Breast epithelium (tissue), 4 donors: ENCODE measurements at regions not wholly inside any gene's neighbourhood (a gene's known extent, or its start where the extent isn't known, plus 50 kb on each side); places are given as distances from the start of the nearest gene placed in this dataset.

ENCODE experiments used
- DNase-seq, 2 donors: peaks; one replicate each; pipeline ENCODE4 v3.0.0-alpha.2; 2019; ENCODE audit warnings: low spot score in 2 of 2
- H3K27ac ChIP-seq, 2 donors: fragments of 200-600 bp; sonication (generic) in 1 of 2; one replicate each; pipeline ENCODE4 v1.5.1; 2016 to 2019; ENCODE audit warnings: mild to moderate bottlenecking in 1 of 2
- H3K27me3 ChIP-seq, 2 donors: fragments of 200-600 bp; sonication (generic) in 1 of 2; one replicate each; pipeline versions ENCODE4 v1.5.1 to v1.6.0; 2017 to 2019; ENCODE audit warnings: control low read depth in 1 of 2, mild to moderate bottlenecking in 1 of 2
- H3K36me3 ChIP-seq: fragments of 200-600 bp; one replicate; pipeline ENCODE4 v1.5.1; 2019
- H3K4me1 ChIP-seq, 2 donors: fragments of 200-600 bp; sonication (generic); one replicate each; pipeline ENCODE4 v1.5.1; 2016 to 2019; ENCODE audit warnings: control low read depth in 1 of 2
- H3K4me3 ChIP-seq, 3 donors: fragments of 200-600 bp; sonication (generic); 1 replicate in 2 of 3; 2 replicates in 1 of 3; pipeline ENCODE4 v1.5.1; 2016 to 2019; ENCODE audit warnings: mild to moderate bottlenecking in 3 of 3, moderate library complexity in 2 of 3
- H3K9me3 ChIP-seq, 2 donors: fragments of 200-600 bp; sonication (generic) in 1 of 2; one replicate each; pipeline ENCODE4 v1.5.1; 2016 to 2019; ENCODE audit warnings: control low read depth in 1 of 2
- POLR2A ChIP-seq: fragments of 450-650 bp; IDR thresholded peaks from one replicate; pipeline ENCODE4 v1.6.1; 2016; ENCODE audit warnings: antibody characterized with exemption, mild to moderate bottlenecking, moderate library complexity
- POLR2AphosphoS5 ChIP-seq, 3 donors: sonication (generic); formaldehyde crosslinking; IDR thresholded peaks; one replicate each; pipeline ENCODE4 v1.6.1; 2017; ENCODE audit warnings: antibody characterized with exemption in 3 of 3
- intact Hi-C: fragments of 100-400 bp; cut with DNase I; formaldehyde crosslinking; loops from one replicate; pipeline ENCODE4 v1.15.1; 2023; ENCODE audit warnings: low total_unique reads
- TF ChIP-seq, protein P1 (sequence below), 3 donors: fragments of 450-650 bp; IDR thresholded peaks; one replicate each; pipeline ENCODE4 v1.5.1; 2016 to 2017; ENCODE audit warnings: antibody characterized with exemption in 3 of 3, mild to moderate bottlenecking in 3 of 3, moderate library complexity in 3 of 3

DNA sequence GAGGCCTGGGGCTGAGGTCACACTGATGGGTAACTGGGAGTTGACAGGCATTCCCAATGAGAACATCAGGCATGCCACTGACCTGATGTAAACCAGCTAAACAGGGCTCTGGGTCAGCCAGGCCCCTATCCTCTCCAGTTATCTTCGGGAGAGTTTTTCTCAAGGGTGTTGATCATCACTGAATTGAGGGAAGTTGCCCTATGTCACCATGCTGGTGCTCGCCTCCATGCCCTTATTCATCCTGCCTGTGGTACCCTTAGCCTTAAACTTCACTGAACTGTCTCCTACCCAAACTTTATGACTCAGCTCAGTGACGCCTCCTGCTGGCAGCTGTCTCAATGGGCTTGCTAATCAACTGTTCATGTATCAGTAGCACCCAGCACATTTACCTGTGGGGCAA is 80.7 kb upstream of the TNR start:
- TF ChIP-seq, protein P1, sequence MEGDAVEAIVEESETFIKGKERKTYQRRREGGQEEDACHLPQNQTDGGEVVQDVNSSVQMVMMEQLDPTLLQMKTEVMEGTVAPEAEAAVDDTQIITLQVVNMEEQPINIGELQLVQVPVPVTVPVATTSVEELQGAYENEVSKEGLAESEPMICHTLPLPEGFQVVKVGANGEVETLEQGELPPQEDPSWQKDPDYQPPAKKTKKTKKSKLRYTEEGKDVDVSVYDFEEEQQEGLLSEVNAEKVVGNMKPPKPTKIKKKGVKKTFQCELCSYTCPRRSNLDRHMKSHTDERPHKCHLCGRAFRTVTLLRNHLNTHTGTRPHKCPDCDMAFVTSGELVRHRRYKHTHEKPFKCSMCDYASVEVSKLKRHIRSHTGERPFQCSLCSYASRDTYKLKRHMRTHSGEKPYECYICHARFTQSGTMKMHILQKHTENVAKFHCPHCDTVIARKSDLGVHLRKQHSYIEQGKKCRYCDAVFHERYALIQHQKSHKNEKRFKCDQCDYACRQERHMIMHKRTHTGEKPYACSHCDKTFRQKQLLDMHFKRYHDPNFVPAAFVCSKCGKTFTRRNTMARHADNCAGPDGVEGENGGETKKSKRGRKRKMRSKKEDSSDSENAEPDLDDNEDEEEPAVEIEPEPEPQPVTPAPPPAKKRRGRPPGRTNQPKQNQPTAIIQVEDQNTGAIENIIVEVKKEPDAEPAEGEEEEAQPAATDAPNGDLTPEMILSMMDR (IDR thresholded peaks at IDR 0.05) = no peak
- TF ChIP-seq POLR2A (no peak), POLR2AphosphoS5 (IDR thresholded peaks at IDR 0.05) (no peak)
- Histone ChIP-seq H3K36me3 (no peaks in the 10 kb centered on the region), H3K27me3 (no peaks in the 10 kb centered on the region), H3K4me1 (no peaks in the 10 kb centered on the region), H3K4me3 (no peak overlapping the region), H3K9me3 (peaks cover 0 to 8% of the 10 kb centered on the region in 2 donors), H3K27ac (no peak overlapping the region)
- intact Hi-C loops = no loop called here
- no peak for DNase-seq

DNA sequence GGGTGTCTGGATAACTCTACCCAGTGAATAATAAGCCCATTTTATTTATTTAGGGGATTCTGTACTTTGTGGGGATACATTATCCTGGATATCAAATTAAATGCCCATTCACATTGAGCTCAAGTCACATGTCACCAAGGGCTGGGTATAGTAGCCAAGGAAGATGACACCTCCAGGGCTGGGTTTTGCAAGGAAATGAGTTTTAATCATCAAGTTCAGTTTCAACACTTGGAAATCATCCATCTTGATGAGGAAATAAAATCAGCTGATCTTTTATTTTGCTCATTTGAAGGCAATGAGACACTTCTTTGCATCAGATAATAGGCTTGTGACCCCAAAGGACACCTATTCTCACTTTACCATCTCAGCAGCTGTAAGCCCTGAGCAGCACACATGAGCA is 80.0 kb upstream of the TNR start:
- DNase-seq = no peak
- TF ChIP-seq, protein P1 (IDR thresholded peaks at IDR 0.05) = no peak
- TF ChIP-seq POLR2AphosphoS5 (IDR thresholded peaks at IDR 0.05) (no peak), POLR2A (no peak)
- Histone ChIP-seq H3K4me3 (no peak overlapping the region), H3K27ac (no peak overlapping the region), H3K4me1 (no peaks in the 10 kb centered on the region), H3K27me3 (no peaks in the 10 kb centered on the region), H3K36me3 (no peaks in the 10 kb centered on the region), H3K9me3 (peaks cover 0 to 5% of the 10 kb centered on the region in 2 donors)
- intact Hi-C loops = no loop called here

DNA sequence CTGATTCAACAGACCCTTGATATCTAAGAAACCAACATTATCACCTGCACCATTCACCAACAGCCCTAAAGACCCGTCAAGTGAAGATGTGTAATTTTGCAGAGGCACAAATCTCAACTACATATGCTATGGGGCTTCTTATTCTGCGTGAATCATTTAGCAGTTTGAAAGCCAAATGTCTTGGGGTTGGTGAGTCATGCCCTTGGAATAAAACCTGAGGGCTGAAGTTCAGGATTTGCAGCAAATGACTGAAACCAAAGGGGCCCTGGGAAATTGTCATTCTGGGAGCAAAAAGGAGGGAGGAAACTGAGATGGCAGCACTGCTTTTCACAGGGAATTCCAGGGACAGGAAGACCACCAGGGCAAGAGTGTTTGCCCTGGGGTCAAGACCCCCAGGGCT is 79.2 kb upstream of the TNR start:
- DNase-seq = no peak
- no peaks in the 10 kb centered on the region for H3K36me3 ChIP-seq
- H3K27ac ChIP-seq = no peak overlapping the region
- TF ChIP-seq, protein P1 (IDR thresholded peaks at IDR 0.05) = no peak
- TF ChIP-seq POLR2A = no peak
- TF ChIP-seq POLR2AphosphoS5 (IDR thresholded peaks at IDR 0.05) = no peak
- intact Hi-C loops = no loop called here
- H3K27me3 ChIP-seq = no peaks in the 10 kb centered on the region
- no peaks in the 10 kb centered on the region for H3K9me3 ChIP-seq
- H3K4me3 ChIP-seq = no peak overlapping the region
- H3K4me1 ChIP-seq = no peaks in the 10 kb centered on the region

DNA sequence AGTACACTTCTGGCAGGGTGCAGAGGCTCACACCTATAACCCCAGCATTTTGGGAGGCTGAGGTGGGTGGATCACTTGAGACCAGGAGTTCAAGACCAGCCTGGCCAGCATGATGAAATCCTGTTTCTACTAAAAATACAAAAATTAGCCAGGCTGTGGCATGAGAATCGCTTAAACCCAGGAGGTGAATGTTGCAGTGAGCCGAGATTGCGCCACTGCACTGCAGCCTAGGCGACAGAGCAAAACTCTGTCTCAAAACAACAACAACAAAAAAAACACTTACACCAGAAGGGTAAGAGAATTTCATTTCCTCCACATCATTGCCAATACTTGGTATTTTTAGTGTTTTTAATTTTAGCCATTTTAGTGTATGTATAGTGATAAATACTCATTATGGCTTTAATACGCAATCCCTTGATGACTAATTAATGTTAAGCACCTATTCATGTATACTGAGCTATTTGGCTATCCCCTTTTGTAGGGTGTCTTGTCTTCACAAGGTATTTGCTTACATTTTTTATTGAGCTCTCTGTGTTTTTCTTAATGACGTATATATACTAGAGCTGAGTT is 77.1 kb upstream of the TNR start:
- no peak for DNase-seq
- intact Hi-C loops = no loop called here
- no peak overlapping the region for H3K27ac ChIP-seq
- H3K27me3 ChIP-seq = no peaks in the 10 kb centered on the region
- H3K36me3 ChIP-seq = no peaks in the 10 kb centered on the region
- H3K4me3 ChIP-seq = no peak overlapping the region
- TF ChIP-seq, protein P1 (IDR thresholded peaks at IDR 0.05) = no peak
- TF ChIP-seq POLR2A = no peak
- no peak for TF ChIP-seq POLR2AphosphoS5 (IDR thresholded peaks at IDR 0.05)
- H3K9me3 ChIP-seq = no peaks in the 10 kb centered on the region
- H3K4me1 ChIP-seq = no peaks in the 10 kb centered on the region

DNA sequence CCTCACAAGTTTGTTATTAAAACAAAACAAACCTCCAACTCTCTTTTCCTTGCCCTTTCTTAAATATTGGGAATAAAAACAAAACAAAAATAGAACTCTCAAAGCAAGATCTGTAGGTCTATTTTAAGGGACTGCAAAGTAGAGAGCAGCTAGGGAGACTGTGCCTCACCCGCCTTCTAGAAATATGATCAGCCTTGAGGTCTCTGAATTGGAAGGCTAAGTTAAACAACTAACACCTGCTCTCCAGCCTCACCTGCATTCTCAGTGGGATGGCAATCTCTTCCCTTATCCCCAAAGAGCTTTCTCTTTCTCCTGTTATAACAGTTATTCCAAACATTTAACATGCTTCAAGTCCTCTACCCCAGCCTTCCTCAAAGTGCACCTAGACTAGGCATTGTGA is 75.5 kb upstream of the TNR start:
- TF ChIP-seq POLR2A (no peak), POLR2AphosphoS5 (IDR thresholded peaks at IDR 0.05) (no peak)
- TF ChIP-seq, protein P1 (IDR thresholded peaks at IDR 0.05) = no peak
- no peaks in the 10 kb centered on the region for H3K27me3 ChIP-seq
- no peaks in the 10 kb centered on the region for H3K9me3 ChIP-seq
- DNase-seq = no peak
- no peak overlapping the region for H3K4me3 ChIP-seq
- intact Hi-C loops = no loop called here
- no peaks in the 10 kb centered on the region for H3K4me1 ChIP-seq
- H3K27ac ChIP-seq = no peak overlapping the region
- no peaks in the 10 kb centered on the region for H3K36me3 ChIP-seq
